Panc1 (cell line): ENCODE measurements at regions not wholly inside any gene's neighbourhood (a gene's known extent, or its start where the extent isn't known, plus 50 kb on each side); places are given as distances from the start of the nearest gene placed in this dataset.

Source experiments
- ATAC-seq: fragments of 200-7000 bp; cut with Tn5 transposase; 2 replicates; pipeline ENCODE4 v1.9.1; 2020; ENCODE audit warnings: mild to moderate bottlenecking, moderate library complexity
- BruUV-seq: library from RNA; stranded (reverse); fragments of 400-500 nt; replicated peaks from 2 replicates; lab custom pipeline; 2021; lab: Mats Ljungman, UMichigan
- CTCF ChIA-PET: fragments of 300-600 bp; sonication (Branson Sonifier 250); formaldehyde crosslinking; loops from one replicate; lab custom pipeline; 2022; ENCODE audit warnings: antibody characterized with exemption; lab: Charles Lee
- POLR2A ChIA-PET: fragments of 300-600 bp; sonication (Branson Sonifier 250); formaldehyde crosslinking; loops from one replicate; lab custom pipeline; 2022; ENCODE audit warnings: antibody characterized with exemption; lab: Charles Lee
- DNase-seq: peaks from one replicate; pipeline ENCODE4 v3.0.0-alpha.2; 2010; ENCODE audit warnings: low read depth, low spot score
- H3K27ac ChIP-seq: 2 replicates; pipeline ENCODE4 v1.5.1; 2011; ENCODE audit warnings: mild to moderate bottlenecking, low read length, inconsistent platforms
- H3K27me3 ChIP-seq: fragments of 200-500 bp; sonication (Bioruptor generic); 2 replicates; pipeline ENCODE4 v1.6.0; 2014; ENCODE audit warnings: low read length, inconsistent platforms; ENCODE audit not compliant: control insufficient read depth, insufficient read depth
- H3K36me3 ChIP-seq: fragments of 200-500 bp; sonication (Bioruptor generic); 2 replicates; pipeline ENCODE4 v1.5.1; 2014; ENCODE audit warnings: inconsistent platforms, mild to moderate bottlenecking, low read length, moderate library complexity; ENCODE audit not compliant: control insufficient read depth, insufficient read depth
- H3K4me1 ChIP-seq: 2 replicates; pipeline ENCODE4 v1.5.1; 2011; ENCODE audit warnings: inconsistent platforms, mild to moderate bottlenecking, low read length, moderate library complexity; ENCODE audit not compliant: control insufficient read depth, insufficient read depth
- H3K4me3 ChIP-seq, 2 experiments: 2 replicates each; pipeline ENCODE4 v1.5.1; 2011 to 2012; ENCODE audit warnings: low read depth in 2 of 2, low read length in 2 of 2, mild to moderate bottlenecking in 2 of 2, inconsistent platforms in 1 of 2, moderate library complexity in 1 of 2
- H3K9me3 ChIP-seq: fragments of 200-500 bp; sonication (Bioruptor generic); 2 replicates; pipeline ENCODE4 v1.5.1; 2014; ENCODE audit warnings: low read depth, mild to moderate bottlenecking, inconsistent platforms, low read length, moderate library complexity; ENCODE audit not compliant: control insufficient read depth, insufficient read depth
- POLR2AphosphoS5 ChIP-seq: IDR thresholded peaks from 2 replicates; pipeline ENCODE4 v1.6.1; 2012; ENCODE audit warnings: mild to moderate bottlenecking, low read depth, low read length, moderate library complexity
- SIN3A ChIP-seq: IDR thresholded peaks from 2 replicates; pipeline ENCODE4 v1.6.1; 2012; ENCODE audit warnings: low read depth, mild to moderate bottlenecking, low read length, moderate library complexity, borderline replicate concordance; ENCODE audit not compliant: insufficient read depth
- TCF7L2 ChIP-seq: IDR thresholded peaks from 2 replicates; pipeline ENCODE4 v1.6.1; 2011; ENCODE audit warnings: mild to moderate bottlenecking, low read depth, low read length, inconsistent platforms
- in situ Hi-C: cut with HindIII; loops from 2 replicates; pipeline ENCODE4 v1.10.0; 2016; ENCODE audit warnings: low sequenced_read_pairs, low pct_unique_long_range_greater_than_20kb
- intact Hi-C: fragments of 100-400 bp; cut with micrococcal nuclease; formaldehyde crosslinking; loops from one replicate; pipeline ENCODE4 v1.10.0; 2022; ENCODE audit not compliant: unreplicated experiment
- TF ChIP-seq, protein P1 (sequence below): fragments of 450-650 bp; IDR thresholded peaks from 2 replicates; pipeline ENCODE4 v1.5.1; 2017; ENCODE audit warnings: mild to moderate bottlenecking
- TF ChIP-seq, protein P2 (sequence below), 2 experiments: IDR thresholded peaks; 2 replicates each; pipeline ENCODE4 v1.6.1; 2011 to 2012; ENCODE audit warnings: low read depth in 2 of 2, control low read depth in 1 of 2, low read length in 1 of 2, mild to moderate bottlenecking in 1 of 2, moderate library complexity in 1 of 2; ENCODE audit not compliant: insufficient read depth in 1 of 2

DNA sequence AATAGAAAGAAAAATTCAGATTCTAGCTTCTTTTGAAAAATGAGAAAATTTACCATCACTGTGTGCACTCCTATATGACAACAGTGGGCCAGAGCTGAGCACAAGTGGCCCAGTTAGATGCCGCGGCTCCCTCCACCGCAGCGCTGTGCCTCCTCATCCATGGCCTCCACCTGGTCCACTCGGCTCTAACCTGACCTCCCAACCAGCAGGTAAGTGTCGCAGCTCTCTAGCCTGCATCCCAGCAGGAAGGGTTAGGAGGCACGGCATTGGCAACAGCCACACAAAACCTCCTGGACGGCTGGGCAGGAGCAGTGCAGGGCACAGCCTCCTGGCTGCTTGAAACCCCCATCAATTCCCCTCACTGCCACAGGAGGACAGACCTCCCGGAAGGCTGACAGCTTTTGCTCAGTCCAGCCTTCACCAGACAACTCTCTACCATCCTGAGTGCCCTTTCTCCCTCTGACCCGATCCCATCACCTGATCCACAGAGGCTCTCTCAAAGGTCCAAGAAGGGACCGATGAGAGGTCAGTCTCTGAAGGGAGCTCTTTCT, 76.1 kb downstream of the RPL27A start:
- ChIA-PET POLR2A (interaction anchor here (0.9 kb wide), 1 partner anchor 76 kb away, joined by 3 read pairs; the partner anchor contains the start of gene RPL27A), CTCF (interaction anchor here (1.6 kb wide), 1 partner anchor 76 kb away, joined by 3 read pairs; no protein-coding TSS in a partner anchor)
- ATAC-seq (peak; percentile 42), DNase-seq (no peak)
- H3K36me3 ChIP-seq, result no peaks in the 10 kb centered on the region
- H3K9me3 ChIP-seq, result no peaks in the 10 kb centered on the region
- intact Hi-C loops, result no loop called here
- H3K4me3 ChIP-seq, result no peak overlapping the region
- in situ Hi-C loops, result no loop called here
- no peaks in the 10 kb centered on the region for H3K27me3 ChIP-seq
- BruUV-seq, result no TSS peak
- TF ChIP-seq TCF7L2, result no peak
- TF ChIP-seq, protein P1, sequence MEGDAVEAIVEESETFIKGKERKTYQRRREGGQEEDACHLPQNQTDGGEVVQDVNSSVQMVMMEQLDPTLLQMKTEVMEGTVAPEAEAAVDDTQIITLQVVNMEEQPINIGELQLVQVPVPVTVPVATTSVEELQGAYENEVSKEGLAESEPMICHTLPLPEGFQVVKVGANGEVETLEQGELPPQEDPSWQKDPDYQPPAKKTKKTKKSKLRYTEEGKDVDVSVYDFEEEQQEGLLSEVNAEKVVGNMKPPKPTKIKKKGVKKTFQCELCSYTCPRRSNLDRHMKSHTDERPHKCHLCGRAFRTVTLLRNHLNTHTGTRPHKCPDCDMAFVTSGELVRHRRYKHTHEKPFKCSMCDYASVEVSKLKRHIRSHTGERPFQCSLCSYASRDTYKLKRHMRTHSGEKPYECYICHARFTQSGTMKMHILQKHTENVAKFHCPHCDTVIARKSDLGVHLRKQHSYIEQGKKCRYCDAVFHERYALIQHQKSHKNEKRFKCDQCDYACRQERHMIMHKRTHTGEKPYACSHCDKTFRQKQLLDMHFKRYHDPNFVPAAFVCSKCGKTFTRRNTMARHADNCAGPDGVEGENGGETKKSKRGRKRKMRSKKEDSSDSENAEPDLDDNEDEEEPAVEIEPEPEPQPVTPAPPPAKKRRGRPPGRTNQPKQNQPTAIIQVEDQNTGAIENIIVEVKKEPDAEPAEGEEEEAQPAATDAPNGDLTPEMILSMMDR, result no peak
- no peak for TF ChIP-seq POLR2AphosphoS5
- TF ChIP-seq SIN3A, result no peak
- TF ChIP-seq, protein P2, sequence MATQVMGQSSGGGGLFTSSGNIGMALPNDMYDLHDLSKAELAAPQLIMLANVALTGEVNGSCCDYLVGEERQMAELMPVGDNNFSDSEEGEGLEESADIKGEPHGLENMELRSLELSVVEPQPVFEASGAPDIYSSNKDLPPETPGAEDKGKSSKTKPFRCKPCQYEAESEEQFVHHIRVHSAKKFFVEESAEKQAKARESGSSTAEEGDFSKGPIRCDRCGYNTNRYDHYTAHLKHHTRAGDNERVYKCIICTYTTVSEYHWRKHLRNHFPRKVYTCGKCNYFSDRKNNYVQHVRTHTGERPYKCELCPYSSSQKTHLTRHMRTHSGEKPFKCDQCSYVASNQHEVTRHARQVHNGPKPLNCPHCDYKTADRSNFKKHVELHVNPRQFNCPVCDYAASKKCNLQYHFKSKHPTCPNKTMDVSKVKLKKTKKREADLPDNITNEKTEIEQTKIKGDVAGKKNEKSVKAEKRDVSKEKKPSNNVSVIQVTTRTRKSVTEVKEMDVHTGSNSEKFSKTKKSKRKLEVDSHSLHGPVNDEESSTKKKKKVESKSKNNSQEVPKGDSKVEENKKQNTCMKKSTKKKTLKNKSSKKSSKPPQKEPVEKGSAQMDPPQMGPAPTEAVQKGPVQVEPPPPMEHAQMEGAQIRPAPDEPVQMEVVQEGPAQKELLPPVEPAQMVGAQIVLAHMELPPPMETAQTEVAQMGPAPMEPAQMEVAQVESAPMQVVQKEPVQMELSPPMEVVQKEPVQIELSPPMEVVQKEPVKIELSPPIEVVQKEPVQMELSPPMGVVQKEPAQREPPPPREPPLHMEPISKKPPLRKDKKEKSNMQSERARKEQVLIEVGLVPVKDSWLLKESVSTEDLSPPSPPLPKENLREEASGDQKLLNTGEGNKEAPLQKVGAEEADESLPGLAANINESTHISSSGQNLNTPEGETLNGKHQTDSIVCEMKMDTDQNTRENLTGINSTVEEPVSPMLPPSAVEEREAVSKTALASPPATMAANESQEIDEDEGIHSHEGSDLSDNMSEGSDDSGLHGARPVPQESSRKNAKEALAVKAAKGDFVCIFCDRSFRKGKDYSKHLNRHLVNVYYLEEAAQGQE (IDR thresholded peaks at IDR 0.05; ENCODE audit: insufficient read depth in 1 of 2, low read depth in 2 of 2, low read length in 1 of 2), result no peak
- H3K4me1 ChIP-seq, result no peaks in the 10 kb centered on the region
- no peak overlapping the region for H3K27ac ChIP-seq

DNA sequence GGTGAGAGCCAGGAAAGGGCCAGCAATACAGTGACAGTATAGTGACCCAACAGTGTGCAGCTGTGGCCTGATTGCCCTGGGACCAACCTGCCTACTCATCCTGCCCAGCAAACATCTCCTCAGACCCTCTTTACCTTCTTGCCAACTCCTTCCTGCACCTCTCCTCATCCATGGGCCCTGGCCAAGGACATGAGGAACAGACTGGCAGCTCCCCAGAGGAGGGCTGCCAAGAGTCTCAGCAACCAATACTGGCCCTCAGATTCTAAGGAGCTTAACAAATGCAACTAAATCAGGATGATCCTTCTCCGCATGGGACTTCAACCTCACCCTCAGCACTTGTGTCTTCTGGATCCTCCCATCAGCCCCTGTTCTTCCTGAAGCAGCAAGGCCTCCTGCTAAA, 77.0 kb downstream of the RPL27A start:
- TF ChIP-seq, protein P2 (IDR thresholded peaks at IDR 0.05; ENCODE audit: insufficient read depth in 1 of 2, low read depth in 2 of 2, low read length in 1 of 2), result no peak
- TF ChIP-seq, protein P1, result no peak
- TF ChIP-seq SIN3A (no peak), POLR2AphosphoS5 (no peak), TCF7L2 (no peak)
- ChIA-PET POLR2A (no interaction called here), CTCF (no interaction called here)
- intact Hi-C loops, result no loop called here
- no peaks in the 10 kb centered on the region for H3K4me1 ChIP-seq
- in situ Hi-C loops, result no loop called here
- DNase-seq (no peak), ATAC-seq (0 out of 2 replicates have a peak, but pooled peaks have one; percentile 23)
- H3K27ac ChIP-seq, result no peak overlapping the region
- BruUV-seq, result no TSS peak
- no peak overlapping the region for H3K4me3 ChIP-seq
- no peaks in the 10 kb centered on the region for H3K36me3 ChIP-seq
- no peaks in the 10 kb centered on the region for H3K9me3 ChIP-seq
- no peaks in the 10 kb centered on the region for H3K27me3 ChIP-seq
